ENCODE measurements at regions not wholly inside any gene's neighbourhood (a gene's known extent, or its start where the extent isn't known, plus 50 kb on each side); places are given as distances from the start of the nearest gene placed in this dataset.

DNA sequence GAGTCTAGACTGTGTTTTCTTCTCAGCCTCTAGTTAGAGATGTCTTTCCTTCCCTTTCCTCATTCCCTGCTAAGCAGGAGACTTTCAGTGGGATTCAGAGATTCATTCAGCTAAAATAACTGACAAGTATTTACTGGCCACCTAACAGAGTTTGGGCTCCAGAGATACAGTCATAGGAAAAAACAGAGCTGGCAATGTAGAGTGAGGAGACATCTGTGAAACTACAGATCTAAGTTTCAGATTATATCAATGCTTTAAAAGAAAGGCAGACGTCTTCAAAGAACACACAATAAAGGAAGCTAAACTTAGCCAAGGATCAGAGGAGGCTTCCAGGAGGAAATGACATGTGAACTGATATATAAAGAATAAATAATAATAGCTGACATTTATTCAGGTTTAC lies 355.6 kb upstream of the DDI1 start:
- H3K4me3 ChIP-seq (replicated peaks; ENCODE audit: low read depth, low read length) = no peak overlapping the region
- TF ChIP-seq, protein P1, sequence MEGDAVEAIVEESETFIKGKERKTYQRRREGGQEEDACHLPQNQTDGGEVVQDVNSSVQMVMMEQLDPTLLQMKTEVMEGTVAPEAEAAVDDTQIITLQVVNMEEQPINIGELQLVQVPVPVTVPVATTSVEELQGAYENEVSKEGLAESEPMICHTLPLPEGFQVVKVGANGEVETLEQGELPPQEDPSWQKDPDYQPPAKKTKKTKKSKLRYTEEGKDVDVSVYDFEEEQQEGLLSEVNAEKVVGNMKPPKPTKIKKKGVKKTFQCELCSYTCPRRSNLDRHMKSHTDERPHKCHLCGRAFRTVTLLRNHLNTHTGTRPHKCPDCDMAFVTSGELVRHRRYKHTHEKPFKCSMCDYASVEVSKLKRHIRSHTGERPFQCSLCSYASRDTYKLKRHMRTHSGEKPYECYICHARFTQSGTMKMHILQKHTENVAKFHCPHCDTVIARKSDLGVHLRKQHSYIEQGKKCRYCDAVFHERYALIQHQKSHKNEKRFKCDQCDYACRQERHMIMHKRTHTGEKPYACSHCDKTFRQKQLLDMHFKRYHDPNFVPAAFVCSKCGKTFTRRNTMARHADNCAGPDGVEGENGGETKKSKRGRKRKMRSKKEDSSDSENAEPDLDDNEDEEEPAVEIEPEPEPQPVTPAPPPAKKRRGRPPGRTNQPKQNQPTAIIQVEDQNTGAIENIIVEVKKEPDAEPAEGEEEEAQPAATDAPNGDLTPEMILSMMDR (IDR thresholded peaks at IDR 0.05; ENCODE audit: insufficient read depth, low read length, poor library complexity, severe bottlenecking) = no peak
- DNase-seq (ENCODE audit: extremely low read depth, insufficient read length) = no peak
- H3K27me3 ChIP-seq (replicated peaks; ENCODE audit: control insufficient read depth, insufficient read depth, low read length) = no peaks in the 10 kb centered on the region
- H3K36me3 ChIP-seq (ENCODE audit: control insufficient read depth, insufficient read depth, low read length) = no peaks in the 10 kb centered on the region

DNA sequence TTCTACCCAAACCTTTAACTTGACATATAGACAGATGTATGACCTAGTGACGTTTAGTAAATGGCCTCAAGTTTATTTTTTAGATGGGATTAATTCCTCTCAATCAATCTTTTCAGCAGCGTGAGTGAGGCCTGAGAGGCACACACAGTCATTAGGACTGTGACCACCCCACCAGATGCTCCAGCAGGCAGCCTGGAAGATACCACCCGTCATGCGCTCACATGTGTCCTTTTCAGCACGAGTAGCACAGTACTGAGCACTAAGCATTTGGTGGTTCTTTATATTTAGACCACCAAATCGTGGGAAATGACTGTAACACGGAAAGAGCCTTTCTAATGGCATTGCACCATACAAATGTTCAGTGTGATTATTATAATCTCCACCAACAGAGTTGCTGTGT lies 354.6 kb upstream of the DDI1 start:
- no peaks in the 10 kb centered on the region for H3K36me3 ChIP-seq (ENCODE audit: control insufficient read depth, insufficient read depth, low read length)
- TF ChIP-seq, protein P1 (IDR thresholded peaks at IDR 0.05; ENCODE audit: insufficient read depth, low read length, poor library complexity, severe bottlenecking) = no peak
- H3K4me3 ChIP-seq (replicated peaks; ENCODE audit: low read depth, low read length) = no peak overlapping the region
- H3K27me3 ChIP-seq (replicated peaks; ENCODE audit: control insufficient read depth, insufficient read depth, low read length) = no peaks in the 10 kb centered on the region
- DNase-seq (ENCODE audit: extremely low read depth, insufficient read length) = no peak

DNA sequence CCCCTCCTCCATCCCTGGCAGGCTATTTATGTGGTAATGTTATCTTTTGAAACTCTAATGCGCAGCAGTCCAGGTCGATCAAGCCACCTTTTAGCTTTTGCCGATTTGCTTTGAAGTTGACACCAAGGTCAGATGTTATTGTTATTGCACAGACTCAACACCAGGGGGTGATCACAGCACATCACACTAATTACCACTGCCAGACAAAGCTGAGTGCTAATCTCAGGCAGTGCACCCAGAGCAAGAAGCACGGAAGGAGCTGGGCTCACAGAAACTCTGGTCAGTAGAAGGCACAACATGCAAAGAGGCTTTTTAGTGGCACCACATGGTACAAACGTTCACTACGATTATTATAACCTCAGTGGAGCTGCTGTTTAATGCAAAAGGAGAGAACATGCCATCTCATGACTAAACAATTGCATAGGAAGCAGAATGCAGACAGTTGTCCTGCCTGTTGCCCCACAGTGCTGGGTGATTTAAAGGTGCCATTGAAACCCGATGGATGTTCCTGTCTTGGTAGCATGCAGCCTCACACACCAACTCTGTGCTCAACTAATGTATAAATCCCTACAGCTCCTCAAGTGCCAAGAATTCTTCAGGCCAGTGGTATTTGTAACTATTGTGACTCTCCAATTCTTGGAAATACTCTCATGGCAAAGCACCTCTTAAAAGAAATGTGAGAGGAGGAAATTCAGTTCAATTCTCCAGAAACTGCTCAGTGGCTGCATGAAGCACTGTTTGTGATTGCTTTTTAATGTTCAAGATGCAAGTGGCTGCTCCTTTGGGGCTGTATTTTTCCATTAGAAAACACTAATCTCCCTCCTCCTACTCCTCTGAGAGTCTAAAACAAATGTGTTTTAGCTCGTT lies 353.9 kb upstream of the DDI1 start:
- peak; percentile 13 for DNase-seq (ENCODE audit: extremely low read depth, insufficient read length)
- no peak overlapping the region for H3K4me3 ChIP-seq (replicated peaks; ENCODE audit: low read depth, low read length)
- H3K36me3 ChIP-seq (ENCODE audit: control insufficient read depth, insufficient read depth, low read length) = no peaks in the 10 kb centered on the region
- TF ChIP-seq, protein P1 (IDR thresholded peaks at IDR 0.05; ENCODE audit: insufficient read depth, low read length, poor library complexity, severe bottlenecking) = peak; percentile 71
- H3K27me3 ChIP-seq (replicated peaks; ENCODE audit: control insufficient read depth, insufficient read depth, low read length) = no peaks in the 10 kb centered on the region

DNA sequence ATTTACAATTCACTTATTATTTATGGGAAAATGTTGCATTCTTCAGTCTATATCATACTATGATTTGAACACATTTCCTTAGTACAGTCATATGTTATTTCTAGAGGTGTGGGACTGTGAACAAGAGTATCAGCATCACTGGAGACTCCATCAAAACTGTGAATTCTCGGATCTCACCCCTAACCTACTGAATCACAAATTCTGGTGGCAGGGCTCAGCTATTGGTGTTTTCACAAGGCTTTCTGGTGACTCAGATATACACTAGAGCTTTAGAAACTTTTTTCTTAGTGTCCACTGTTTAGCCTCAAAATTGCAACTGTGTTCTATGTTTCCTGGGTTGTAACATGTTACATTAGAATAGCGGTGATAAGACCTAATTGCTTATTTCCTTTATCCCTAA lies 352.9 kb upstream of the DDI1 start:
- TF ChIP-seq, protein P1 (IDR thresholded peaks at IDR 0.05; ENCODE audit: insufficient read depth, low read length, poor library complexity, severe bottlenecking) = no peak
- no peak for DNase-seq (ENCODE audit: extremely low read depth, insufficient read length)
- Histone ChIP-seq H3K36me3 (ENCODE audit: control insufficient read depth, insufficient read depth, low read length) (no peaks in the 10 kb centered on the region), H3K27me3 (replicated peaks; ENCODE audit: control insufficient read depth, insufficient read depth, low read length) (no peaks in the 10 kb centered on the region), H3K4me3 (replicated peaks; ENCODE audit: low read depth, low read length) (no peak overlapping the region)

DNA sequence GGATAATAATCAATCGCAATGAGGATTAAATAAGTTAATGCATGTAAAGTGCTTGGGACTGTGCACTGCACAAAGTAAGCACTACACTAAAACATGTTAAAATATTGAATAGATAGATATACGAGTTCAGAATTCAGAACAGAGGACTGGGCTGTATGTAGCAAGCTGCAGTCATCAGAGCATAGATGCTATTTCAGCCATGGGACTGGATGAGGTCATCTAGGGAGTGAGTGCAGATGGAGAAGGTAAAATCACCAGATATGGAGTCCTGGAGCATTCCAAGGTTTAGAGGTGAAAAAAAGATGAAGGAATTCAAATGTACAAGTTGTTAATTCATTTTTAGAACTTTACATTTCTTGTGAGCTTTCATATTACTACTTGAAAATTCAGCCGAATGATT lies 347.5 kb upstream of the DDI1 start:
- TF ChIP-seq, protein P1 (IDR thresholded peaks at IDR 0.05; ENCODE audit: insufficient read depth, low read length, poor library complexity, severe bottlenecking) = no peak
- DNase-seq (ENCODE audit: extremely low read depth, insufficient read length) = no peak
- Histone ChIP-seq H3K4me3 (replicated peaks; ENCODE audit: low read depth, low read length) (no peak overlapping the region), H3K27me3 (replicated peaks; ENCODE audit: control insufficient read depth, insufficient read depth, low read length) (no peaks in the 10 kb centered on the region), H3K36me3 (ENCODE audit: control insufficient read depth, insufficient read depth, low read length) (no peaks in the 10 kb centered on the region)
